Right renal cortex interstitium (tissue), 3 donors: ENCODE measurements at regions not wholly inside any gene's neighbourhood (a gene's known extent, or its start where the extent isn't known, plus 50 kb on each side); places are given as distances from the start of the nearest gene placed in this dataset.
"Not testable (repeated sequence)": the region's sequence is repeated elsewhere in the genome, so short reads cannot be mapped to it uniquely, and the experiment has no call there.

Experiments used
- DNase-seq, 3 donors: peaks; one replicate each; pipeline ENCODE4 v3.0.0-alpha.2; 2013; ENCODE audit warnings: low read depth in 3 of 3, low spot score in 2 of 3

DNA sequence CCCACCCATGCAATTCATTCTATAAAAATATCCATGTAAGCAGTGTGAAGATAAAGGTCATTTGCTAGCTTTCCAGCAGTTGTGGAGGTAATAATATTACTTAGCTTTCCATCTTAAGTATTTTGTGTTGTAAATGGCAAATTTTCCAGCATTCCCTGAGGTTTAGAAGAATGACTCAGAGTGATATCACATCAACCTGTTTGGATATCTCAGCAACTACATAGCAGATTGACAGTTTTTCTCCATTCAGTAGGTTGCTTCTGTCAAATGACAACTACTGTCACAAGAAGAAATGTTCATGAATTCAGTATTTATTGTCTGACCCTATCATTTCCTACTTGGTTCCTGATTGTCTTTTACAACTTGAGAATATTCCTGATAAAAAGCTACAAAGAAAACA is 434.9 kb upstream of the GALNTL6 start:
- DNase-seq: no peak

DNA sequence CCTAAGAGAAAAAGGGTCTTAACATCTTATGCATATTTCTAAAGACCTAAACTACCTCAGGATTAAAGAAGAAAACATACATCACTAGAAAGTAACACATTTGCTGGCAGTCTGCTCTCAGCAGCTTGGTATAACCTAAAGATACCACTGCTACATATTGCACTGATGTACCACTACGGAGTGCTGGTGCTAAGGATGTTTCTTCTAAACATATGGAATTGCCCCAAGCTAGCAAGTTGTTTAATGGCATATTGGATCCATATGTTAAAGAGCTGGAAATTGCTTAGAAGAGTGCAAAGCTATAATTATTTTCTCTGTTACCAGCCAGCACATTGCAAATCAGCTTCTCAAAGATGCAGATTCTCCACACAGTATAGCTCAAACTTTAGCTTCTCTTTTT is 436.5 kb upstream of the GALNTL6 start:
- no peak for DNase-seq

DNA sequence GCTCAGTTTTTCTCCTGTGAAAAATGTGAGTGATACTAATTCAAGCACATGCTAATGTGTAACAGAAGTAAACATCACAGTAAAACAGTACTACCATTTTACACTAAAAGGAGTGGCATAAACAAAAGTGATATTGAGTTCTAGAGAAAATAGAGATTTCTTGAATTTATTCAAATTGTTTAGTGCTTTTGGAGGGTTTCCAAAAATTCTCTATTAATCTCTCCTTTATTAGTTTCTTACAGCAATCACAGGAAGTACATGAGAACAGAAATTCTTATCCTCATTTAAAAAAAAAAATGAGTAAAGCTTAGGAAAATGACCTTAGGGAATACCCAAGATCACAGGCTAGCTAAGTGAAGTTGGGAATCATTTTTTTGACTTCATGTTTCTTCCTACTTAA is 459.7 kb upstream of the GALNTL6 start:
- no peak for DNase-seq

DNA sequence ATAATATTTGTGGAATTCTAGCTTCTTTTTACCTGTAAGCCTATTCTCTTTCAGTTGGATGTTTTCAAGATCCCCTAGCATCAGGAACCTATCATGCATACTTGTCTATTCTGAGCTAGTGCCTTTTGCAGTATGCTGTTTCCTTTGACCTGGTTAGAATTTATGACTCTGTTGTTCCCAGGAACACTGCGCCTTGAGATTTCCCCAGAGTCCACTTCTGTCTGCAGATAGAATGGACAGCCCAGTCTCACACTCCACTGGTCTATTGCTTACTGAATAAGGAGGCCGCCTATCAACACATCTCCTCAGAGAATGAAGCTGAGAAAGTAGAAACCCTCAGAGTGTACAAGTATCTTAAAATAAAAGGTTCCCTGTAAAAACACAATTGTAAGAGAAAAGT is 465.1 kb upstream of the GALNTL6 start:
- no peak for DNase-seq

DNA sequence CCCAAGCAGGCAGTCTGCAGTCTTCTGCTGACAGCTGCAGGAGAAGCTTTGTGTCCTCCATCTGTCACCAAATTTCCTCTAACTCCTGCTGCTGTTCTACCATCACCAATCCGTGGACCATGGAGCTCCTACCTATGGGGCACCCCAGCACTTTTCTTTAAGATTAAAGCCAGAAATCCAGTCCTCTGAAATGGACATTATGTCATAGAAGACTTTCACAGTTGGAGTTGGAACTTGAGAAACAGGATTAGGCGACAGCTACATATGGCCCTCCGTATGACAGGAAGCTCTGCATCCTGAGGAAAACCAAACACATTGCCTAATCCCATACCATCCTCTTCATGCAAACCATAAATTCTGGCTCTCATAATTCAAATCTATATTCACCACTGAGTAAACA is 470.6 kb upstream of the GALNTL6 start:
- DNase-seq: no peak

DNA sequence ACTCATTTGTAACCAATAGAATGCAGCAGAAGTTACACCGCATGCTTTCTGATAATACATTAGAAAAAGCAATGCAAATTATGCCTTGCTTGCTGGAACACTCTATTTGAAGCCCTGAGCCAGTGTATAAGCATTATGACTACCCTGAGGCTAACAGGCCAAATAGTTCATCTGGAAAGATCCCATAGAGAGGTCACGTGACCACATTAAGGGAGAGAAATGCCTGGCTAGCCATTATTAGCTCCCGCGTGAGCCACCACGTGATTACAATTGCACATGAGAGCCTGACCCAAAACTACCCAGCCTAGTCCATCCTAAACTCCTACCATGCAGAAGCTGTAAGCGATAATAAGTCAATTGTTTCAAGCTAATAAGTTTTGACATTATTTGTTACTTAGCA is 472.9 kb upstream of the GALNTL6 start:
- DNase-seq: no peak

DNA sequence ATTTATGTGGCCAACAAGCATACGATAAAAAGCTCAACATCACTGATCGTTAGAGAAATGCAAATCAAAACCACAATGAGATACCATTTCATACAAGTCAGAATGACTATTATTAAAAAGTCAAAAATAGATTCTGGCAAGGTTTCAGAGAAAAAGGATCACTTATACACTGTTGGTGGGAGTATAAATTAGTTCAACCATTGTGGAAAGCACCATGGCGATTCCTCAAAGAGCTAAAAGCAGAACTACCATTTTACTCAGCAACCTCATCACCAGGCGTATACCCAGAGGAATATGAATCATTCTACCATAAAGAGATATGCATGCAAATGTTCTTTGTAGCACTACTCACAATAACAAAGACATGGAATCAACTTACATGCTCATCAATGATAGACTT is 478.7 kb upstream of the GALNTL6 start:
- no peak for DNase-seq

DNA sequence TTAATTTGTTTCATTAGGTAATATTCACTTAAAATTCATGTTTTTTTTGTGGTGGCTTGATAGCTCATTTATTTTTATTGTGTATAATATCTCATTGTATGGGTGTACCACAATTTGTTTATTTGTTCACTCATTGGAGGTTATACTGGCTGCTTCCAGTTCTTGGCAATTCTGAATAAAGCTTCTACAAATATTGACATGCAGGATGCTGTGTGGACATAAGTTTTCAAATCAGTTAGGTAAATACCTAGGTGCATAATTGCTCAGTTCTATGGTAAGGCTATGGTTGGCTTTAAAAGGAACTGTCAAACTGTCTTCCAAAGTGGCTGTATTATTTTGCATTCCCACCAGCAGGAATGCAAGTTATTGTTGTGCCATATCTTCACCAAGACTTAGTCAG is 504.5 kb upstream of the GALNTL6 start:
- no peak for DNase-seq

DNA sequence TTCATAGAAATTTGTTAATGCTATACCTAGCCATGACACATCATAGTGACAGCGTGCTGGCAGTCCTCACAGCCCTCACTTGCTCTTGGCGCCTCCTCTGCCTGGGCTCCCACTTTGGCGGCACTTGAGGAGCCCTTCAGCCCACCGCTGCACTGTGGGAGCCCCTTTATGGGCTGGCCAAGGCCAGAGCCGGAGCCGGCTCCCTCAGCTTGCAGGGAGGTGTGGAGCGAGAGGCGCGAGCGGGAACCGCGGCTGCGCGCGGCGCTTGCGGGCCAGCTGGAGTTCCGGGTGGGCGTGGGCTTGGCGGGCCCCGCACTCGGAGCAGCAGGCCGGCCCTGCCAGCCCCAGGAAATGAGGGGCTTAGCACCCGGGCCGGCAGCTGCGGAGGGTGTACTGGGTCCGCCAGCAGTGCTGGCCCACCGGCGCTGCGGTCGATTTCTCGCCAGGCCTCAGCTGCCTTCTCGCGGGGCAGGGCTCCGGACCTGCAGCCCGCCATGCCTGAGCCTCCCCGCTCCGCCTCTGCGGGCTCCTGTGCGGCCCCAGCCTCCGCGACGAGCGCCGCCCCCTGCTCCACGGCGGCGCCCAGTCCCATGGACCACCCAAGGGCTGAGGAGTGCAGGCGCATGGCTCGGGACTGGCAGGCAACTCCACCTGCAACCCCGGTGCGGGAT is 515.0 kb upstream of the GALNTL6 start:
- DNase-seq: not testable (repeated sequence)

DNA sequence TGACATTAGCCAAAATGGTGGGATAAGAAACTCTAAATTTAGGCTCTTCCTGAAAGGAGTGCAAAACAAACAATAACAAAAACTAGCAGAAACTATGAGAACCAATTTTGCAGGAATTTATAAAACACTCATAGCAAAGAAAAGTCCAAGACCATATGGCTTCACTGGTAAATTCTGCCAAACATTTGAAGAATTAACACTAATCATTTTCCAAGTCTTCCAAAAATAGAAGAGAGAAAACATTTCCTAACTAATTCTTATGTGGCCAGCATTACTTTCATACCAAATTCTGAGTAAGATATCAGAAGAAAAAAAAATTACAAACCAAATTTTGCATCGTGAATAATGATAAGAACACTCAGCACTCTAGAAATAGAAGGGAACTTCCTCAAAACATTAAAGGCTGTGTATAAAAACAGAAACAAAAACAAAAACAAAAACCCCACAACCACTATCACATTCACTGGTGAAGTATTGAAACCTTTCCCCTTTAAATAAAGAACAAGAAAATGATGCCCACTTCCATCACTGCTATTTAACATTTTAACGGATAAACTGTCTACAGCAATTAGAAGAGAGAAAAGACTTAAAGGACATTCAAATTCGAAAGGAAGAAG is 524.3 kb upstream of the GALNTL6 start:
- DNase-seq: no peak

DNA sequence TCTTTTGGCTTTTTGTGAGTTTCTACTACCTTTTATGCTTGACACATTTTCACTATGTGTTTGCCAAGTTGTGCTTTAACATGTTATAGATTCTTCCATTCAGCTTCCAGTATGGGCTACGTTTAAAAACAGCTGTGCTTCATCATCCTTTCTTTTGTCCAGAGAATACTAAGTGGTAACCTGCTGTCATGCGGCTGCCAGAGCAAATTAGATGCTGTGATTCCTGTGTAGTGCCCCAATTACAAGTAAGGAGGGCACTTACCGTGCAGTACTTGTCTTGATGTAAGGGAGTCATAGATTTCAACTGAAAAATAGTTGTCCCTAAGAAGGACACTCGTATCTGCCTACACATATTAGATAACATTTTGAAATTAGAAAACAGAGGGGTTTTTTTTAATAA is 531.8 kb upstream of the GALNTL6 start:
- DNase-seq: no peak

DNA sequence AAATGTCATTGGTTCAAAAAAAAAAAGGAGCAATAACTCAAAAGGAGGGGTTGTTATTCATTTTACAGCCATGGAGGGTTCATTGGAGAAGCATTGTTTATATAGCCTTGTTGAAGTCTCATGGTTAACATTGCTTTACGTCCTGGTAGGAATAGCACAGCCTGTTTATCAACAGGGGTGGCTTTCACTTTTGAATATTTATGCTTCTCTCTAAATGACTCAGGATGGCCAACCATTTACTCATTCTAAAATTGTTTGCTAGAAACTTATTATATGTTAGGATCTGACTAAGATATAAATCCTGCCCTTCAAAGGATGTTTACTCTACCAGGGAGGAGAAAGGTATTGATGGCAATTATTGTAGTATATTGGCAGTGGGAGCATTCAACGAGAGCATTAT is 534.1 kb upstream of the GALNTL6 start:
- no peak for DNase-seq

DNA sequence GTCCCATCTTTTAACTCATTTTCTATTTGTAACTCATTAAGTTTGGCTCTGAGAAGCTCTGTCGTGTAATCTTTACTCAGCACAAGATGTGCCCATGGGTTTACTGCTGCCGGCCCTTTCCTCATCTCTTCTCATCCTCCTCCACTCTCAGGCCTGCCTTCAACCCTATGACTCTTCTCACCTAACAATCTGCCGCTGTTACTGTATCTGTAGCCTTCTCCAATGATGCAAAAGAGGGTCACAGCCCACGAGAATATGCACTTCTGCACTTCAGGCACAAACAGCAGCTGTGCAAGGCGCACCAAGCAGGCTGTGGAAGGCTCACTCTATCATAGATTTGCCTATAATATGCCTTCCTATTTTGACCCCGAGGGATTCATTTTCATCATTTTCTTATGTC is 546.5 kb upstream of the GALNTL6 start:
- DNase-seq: no peak

DNA sequence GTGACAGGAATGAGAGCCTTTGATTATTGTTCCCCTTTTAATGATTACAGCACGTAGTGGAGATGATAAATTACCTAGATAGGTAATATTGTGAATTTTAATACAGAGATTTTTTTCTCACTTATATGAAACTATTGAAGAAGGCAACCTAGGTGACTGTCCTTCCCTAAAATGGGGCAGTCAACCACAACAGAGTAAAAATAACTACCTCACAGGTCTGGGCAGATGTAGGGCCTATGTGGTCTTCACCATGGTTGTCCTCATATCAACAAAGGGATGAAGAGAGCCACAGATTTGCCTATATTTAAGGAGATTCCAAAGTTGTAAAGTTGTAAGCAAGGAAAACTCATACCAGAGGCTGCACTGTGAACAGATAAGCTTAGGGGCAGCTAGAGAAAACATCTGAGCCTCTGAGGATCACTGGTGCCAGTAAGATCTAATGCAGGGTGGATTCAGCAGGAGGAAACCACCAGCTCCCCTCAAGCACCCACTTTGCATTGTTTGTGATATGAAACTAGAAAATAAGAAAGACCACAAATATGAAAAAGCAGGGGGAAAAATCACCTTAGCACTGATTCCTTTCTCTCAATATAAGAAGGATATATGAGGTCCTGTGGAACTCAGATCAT is 547.9 kb upstream of the GALNTL6 start:
- DNase-seq: no peak

DNA sequence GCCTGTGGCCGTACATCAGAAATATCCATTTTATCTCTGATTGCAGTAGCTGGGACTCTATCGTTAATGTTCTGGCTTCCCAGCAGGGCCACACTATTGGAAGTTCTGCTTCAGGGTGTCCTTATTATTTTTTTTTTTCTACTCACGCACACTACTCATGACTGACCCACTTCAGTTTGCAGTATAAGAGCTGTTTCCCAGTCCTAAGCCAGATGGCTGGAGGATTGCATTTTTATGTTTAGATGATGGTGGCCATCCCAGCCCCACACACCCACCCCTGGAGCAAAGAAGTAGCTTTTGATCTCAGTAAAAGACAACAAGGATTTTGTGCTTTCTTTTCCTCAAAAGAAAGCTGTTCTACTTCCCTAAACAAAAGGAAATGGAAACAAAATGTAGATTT is 557.0 kb upstream of the GALNTL6 start:
- DNase-seq: no peak

DNA sequence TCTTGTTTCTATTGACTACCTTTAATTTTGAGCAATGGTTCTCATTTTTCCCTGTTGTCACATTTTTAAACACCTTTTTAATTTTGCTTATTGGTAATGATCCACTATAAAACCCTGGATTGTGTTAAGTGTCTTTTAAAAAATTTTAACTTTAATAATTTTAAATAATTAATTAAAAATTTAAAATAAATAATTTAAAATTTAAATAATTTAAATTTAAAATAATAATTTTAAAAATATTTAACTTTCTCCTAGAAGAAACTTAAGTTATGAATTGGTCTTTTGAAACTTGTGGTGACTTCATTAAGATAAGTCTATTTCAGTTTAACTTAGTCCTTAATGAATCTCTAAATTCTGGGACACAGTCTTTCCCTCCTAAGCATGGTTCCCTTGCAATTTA is 566.3 kb upstream of the GALNTL6 start:
- no peak for DNase-seq

DNA sequence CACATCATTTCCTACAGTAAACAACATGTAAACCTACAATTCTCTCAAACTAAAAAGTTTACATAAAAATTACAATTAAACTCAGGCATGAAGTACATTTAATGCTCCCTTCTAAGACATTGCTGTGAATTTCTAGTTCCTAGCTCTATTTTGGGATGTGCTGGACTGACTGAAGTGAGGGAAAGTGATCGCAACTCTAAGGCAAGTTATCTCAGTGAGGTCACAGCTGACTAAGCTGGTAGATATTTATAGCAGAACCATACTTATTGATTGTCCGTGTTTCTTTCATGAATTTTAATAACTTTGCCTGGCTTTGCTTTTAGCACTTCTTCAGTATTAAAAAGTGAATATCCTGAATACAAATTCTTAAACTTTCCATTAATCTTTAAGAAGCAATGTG is 570.4 kb upstream of the GALNTL6 start:
- no peak for DNase-seq

DNA sequence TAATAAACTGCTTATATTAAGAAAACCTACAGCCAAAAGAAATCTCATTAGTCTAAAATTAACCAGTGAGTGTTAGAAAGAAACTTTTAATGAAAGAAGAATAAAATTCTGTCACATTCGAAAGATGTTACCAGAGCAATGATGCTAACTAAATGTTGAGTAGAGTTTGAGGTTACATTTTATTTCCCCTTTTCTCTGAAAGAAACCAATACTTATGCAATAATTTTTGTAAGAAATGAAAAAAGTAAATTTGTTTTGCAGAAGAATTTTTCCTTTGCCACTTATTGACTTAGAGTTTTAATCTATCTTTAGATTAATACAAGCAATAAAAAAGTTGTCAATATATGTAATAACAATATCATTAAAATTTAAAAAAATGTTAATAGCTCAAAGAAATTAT is 574.0 kb upstream of the GALNTL6 start:
- DNase-seq: no peak

DNA sequence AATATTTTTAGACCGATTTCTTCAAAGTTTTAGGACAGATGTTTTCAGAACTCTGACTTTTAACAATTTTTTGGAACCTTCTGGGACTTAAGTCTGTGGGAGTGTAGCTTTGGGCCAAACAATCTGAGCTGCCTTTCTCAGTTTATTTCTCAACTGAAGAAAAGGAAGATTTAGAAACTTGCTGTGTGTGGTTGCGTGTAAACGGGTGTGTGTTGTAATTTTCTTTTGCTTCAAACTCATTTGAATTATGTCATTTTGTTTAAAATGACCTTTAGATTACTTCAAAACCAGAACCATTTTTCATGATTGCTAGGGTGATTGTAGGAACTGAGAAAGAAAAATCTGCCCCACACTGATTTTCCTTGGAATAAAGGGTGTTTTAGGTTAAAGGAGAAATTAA is 577.7 kb upstream of the GALNTL6 start:
- no peak for DNase-seq

DNA sequence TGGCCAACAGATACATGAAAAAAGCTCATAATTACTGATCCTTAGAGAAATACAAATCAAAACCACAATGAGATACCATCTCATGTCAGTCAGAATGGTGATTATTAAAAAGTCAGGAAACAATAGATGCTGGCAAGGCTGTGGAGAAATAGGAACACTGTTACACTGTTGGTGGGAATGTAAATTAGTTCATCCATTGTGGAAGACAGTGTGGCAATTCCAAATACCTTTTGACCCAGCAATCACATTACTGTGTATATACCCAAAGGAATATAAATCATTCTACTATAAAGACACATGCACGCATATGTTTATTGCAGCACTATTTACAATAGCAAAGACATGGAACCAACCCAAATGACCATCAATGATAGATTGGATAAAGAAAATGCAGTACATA is 583.9 kb upstream of the GALNTL6 start:
- DNase-seq: not testable (repeated sequence)

DNA sequence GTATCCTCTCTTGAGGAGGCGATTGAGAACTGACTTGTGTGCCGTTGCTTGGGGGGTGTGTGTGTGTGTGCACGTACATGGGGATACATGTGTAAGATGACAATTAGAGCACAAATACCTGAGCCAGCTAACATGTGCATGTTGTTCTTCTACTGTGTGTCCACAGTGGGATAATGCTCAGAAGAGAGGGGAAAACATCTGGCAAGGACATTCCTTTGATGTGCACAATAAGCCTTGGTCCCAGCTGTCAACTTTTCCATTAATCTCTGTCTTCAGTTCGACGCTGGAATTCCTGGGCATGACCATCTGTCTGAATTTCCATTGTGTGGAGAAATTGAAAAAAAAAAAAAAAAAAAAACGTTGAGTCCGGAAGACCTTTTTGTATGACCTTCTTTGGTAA is 592.0 kb upstream of the GALNTL6 start:
- DNase-seq: no peak

DNA sequence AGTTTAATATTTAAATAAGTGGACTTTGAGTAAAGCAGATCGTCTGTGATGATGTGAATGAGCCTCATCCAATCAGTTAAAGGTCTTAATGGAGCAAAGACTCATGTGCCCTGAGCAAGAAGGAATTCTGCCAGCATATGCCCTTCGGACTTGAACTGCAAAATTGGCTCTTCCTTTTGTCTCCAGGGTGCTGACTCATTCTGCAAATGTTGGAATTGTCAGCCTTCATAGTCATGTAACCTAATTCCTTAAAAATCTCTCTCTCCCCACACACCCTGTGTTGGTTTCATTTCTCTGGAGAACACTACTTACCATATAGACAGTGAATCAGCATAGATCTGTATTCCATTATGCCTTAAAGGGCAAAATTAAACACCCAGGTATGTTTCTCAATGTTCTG is 609.8 kb upstream of the GALNTL6 start:
- DNase-seq: no peak

DNA sequence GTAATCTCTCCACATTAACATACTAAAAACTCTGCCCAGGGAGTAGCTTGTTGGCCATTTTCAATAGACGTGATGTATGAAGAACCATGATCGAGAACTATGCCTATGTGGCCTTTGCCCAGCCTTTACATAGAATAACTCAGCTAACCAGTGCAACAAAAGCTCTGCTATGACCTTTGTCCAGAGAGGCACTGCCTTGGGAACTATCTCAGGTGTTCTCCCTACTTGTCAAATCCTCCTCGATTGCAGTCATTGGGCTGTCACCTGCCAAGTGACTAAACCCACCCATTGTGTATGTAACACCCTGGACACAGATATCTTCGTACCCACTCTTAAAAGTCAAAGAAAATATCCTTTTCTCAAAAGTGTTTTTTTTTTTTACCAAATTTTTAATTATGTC is 610.3 kb upstream of the GALNTL6 start:
- no peak for DNase-seq
